Smooth muscle cell (in vitro differentiated cells): ENCODE measurements at regions not wholly inside any gene's neighbourhood (a gene's known extent, or its start where the extent isn't known, plus 50 kb on each side); places are given as distances from the start of the nearest gene placed in this dataset.

Source experiments
- DNase-seq: peaks from one replicate; lab custom pipeline; 2025; ENCODE audit not compliant: unreplicated experiment; lab: John Stamatoyannopoulos, UW
- H2AFZ ChIP-seq: fragments of 200-600 bp; sonication (generic); 2 replicates; pipeline ENCODE4 v1.6.0; 2016; ENCODE audit warnings: antibody characterized with exemption, low read depth, mild to moderate bottlenecking
- H3F3A ChIP-seq: fragments of 200-600 bp; sonication (generic); 2 replicates; pipeline ENCODE4 v1.6.0; 2017; ENCODE audit warnings: antibody characterized with exemption, low read depth
- H3K27ac ChIP-seq: fragments of 200-600 bp; sonication (generic); 2 replicates; pipeline ENCODE4 v1.5.1; 2016; ENCODE audit warnings: low read depth, mild to moderate bottlenecking
- H3K27me3 ChIP-seq: fragments of 200-600 bp; sonication (generic); 2 replicates; pipeline ENCODE4 v1.6.1; 2016; ENCODE audit warnings: low read depth, mild to moderate bottlenecking
- H3K36me3 ChIP-seq: fragments of 200-600 bp; sonication (generic); 2 replicates; pipeline ENCODE4 v1.5.1; 2016; ENCODE audit warnings: low read depth
- H3K4me1 ChIP-seq: fragments of 200-600 bp; sonication (generic); 2 replicates; pipeline ENCODE4 v1.5.1; 2016; ENCODE audit warnings: low read depth
- H3K4me2 ChIP-seq: fragments of 200-600 bp; sonication (generic); 2 replicates; pipeline ENCODE4 v1.6.0; 2016; ENCODE audit warnings: mild to moderate bottlenecking
- H3K4me3 ChIP-seq: fragments of 200-600 bp; sonication (generic); 2 replicates; pipeline ENCODE4 v1.5.1; 2016; ENCODE audit warnings: mild to moderate bottlenecking
- H3K79me2 ChIP-seq: fragments of 200-600 bp; sonication (generic); 2 replicates; pipeline ENCODE4 v1.6.0; 2016; ENCODE audit warnings: low read depth, mild to moderate bottlenecking
- H3K9ac ChIP-seq: fragments of 200-600 bp; sonication (generic); 2 replicates; pipeline ENCODE4 v1.6.0; 2016; ENCODE audit warnings: low read depth
- H3K9me3 ChIP-seq: fragments of 200-600 bp; sonication (generic); replicated peaks from 2 replicates; pipeline ENCODE4 v1.5.1; 2016; ENCODE audit warnings: low read depth
- H4K20me1 ChIP-seq: fragments of 200-600 bp; sonication (generic); 2 replicates; pipeline ENCODE4 v1.6.0; 2016; ENCODE audit warnings: low read depth
- WGBS: methylation state at CpG from one replicate; pipeline ENCODE4 v1.1.7; 2016; ENCODE audit warnings: low lambda C conversion rate; 5-methylcytosine and 5-hydroxymethylcytosine counted together
- TF ChIP-seq, protein P1 (sequence below): fragments of 200-600 bp; sonication (generic); IDR thresholded peaks from 2 replicates; pipeline ENCODE4 v1.5.1; 2017; ENCODE audit warnings: borderline replicate concordance, mild to moderate bottlenecking, antibody characterized with exemption; ENCODE audit not compliant: insufficient read depth, poor library complexity, severe bottlenecking

DNA sequence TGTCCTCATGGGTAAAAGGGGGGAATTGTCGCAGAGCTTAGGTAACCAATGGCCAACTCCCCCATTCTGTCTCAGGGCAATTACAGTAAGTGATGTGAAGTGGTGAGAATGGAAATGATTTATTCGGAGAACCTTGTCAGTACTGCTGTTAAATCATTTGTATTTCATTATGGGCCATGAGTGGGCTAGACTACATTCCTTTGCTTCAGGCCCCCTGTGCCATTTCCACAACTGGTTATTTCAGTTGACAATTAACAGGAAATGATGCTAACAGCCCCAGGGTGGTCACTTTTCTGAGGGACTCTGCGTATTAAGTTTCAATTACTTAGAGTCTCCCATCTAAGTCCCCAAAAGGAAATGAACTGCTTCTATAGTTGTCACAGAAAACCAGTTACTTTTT is 653.7 kb downstream of the CCDC171 start:
- Histone ChIP-seq H4K20me1 (no peaks in the 10 kb centered on the region), H3K4me3 (no peak overlapping the region), H2AFZ (no peak overlapping the region), H3K4me1 (no peaks in the 10 kb centered on the region), H3K36me3 (no peaks in the 10 kb centered on the region), H3K9ac (no peak overlapping the region), H3K9me3 (no peaks in the 10 kb centered on the region), H3F3A (peaks cover 8% of the 10 kb centered on the region), H3K27ac (no peak overlapping the region), H3K27me3 (no peaks in the 10 kb centered on the region), H3K4me2 (no peak overlapping the region), H3K79me2 (no peaks in the 10 kb centered on the region)
- no peak for DNase-seq
- TF ChIP-seq, protein P1, sequence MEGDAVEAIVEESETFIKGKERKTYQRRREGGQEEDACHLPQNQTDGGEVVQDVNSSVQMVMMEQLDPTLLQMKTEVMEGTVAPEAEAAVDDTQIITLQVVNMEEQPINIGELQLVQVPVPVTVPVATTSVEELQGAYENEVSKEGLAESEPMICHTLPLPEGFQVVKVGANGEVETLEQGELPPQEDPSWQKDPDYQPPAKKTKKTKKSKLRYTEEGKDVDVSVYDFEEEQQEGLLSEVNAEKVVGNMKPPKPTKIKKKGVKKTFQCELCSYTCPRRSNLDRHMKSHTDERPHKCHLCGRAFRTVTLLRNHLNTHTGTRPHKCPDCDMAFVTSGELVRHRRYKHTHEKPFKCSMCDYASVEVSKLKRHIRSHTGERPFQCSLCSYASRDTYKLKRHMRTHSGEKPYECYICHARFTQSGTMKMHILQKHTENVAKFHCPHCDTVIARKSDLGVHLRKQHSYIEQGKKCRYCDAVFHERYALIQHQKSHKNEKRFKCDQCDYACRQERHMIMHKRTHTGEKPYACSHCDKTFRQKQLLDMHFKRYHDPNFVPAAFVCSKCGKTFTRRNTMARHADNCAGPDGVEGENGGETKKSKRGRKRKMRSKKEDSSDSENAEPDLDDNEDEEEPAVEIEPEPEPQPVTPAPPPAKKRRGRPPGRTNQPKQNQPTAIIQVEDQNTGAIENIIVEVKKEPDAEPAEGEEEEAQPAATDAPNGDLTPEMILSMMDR = no peak
- 88% methylated on average over 3 of the region's 3 CpGs for WGBS

DNA sequence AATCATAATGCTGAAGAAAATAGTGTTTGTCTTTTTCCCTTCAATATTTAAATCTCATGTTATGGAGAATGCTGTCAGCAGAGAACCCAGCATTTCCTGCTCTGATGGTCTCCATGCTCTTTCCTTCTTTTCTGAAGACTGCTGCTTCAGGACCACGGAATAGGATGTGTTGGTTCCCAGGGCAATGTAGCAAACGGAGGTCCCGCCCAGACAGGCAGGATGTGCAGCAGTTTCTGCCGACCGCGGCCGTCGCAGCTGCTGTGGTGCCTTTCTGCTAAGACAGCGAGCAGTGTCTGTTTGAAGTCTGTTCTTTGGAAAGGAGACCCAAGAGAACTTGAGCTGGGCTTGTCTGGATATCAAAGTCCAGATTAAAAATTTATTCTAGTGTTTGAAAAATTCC is 654.3 kb downstream of the CCDC171 start:
- no peak overlapping the region for H3K4me3 ChIP-seq
- H3K9me3 ChIP-seq = no peaks in the 10 kb centered on the region
- H4K20me1 ChIP-seq = no peaks in the 10 kb centered on the region
- no peak overlapping the region for H3K9ac ChIP-seq
- H3F3A ChIP-seq = peaks cover 8% of the 10 kb centered on the region
- TF ChIP-seq, protein P1 = no peak
- peak overlapping the region; percentile 71 for H2AFZ ChIP-seq
- no peaks in the 10 kb centered on the region for H3K36me3 ChIP-seq
- H3K4me1 ChIP-seq = no peaks in the 10 kb centered on the region
- no peaks in the 10 kb centered on the region for H3K79me2 ChIP-seq
- peak overlapping the region; percentile 55 for H3K4me2 ChIP-seq
- H3K27ac ChIP-seq = no peak overlapping the region
- WGBS = 36% methylated on average over 9 of the region's 9 CpGs
- no peak for DNase-seq
- no peaks in the 10 kb centered on the region for H3K27me3 ChIP-seq

DNA sequence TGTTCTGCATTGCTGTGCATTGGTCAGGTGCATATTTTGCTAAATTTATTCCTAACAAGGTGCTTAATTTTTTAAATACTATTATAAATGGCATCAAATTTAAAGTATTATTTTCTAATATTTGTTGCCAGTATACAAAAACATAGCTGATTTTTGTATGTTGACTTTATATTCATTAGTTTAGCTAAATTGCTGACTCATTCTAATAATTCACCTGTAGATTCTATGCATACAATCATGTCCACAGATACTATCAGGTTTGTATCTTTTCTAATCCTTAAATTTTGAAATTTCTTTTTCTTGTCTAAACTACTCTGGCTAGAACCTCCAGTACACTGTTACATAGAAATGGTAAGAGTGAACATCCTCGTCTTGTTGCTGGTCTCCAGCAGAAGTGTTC is 657.6 kb downstream of the CCDC171 start:
- 92% methylated on average over 1 of the region's 1 CpG for WGBS
- H3K36me3 ChIP-seq = no peaks in the 10 kb centered on the region
- no peak overlapping the region for H3K27ac ChIP-seq
- H3K27me3 ChIP-seq = no peaks in the 10 kb centered on the region
- TF ChIP-seq, protein P1 = no peak
- H3K4me2 ChIP-seq = no peak overlapping the region
- H3K4me1 ChIP-seq = no peaks in the 10 kb centered on the region
- H3K9me3 ChIP-seq = no peaks in the 10 kb centered on the region
- no peak overlapping the region for H2AFZ ChIP-seq
- H3K9ac ChIP-seq = no peak overlapping the region
- no peaks in the 10 kb centered on the region for H3K79me2 ChIP-seq
- no peak for DNase-seq
- H3F3A ChIP-seq = no peaks in the 10 kb centered on the region
- H3K4me3 ChIP-seq = no peak overlapping the region
- H4K20me1 ChIP-seq = no peaks in the 10 kb centered on the region

DNA sequence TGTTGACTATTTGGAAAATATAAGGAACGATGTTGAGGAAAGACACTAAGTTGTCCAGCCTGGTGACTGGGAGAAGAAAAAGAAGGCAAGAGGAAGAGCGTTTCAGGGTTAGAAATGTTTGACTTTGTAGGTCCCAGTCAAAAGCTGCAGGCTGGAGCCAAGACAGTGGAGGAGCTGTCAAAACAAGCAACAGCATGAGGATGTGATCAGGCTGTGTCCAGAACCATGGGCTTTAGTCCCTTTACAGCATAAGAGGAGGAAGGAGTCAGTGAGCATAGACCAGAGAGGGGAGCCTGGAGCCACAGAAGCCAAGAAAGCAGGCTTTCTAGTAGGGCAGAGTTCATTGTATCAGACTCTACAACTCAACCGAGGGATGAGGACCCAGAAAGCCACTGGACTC is 658.5 kb downstream of the BNC2 start:
- no peaks in the 10 kb centered on the region for H3F3A ChIP-seq
- no peak for DNase-seq
- H3K4me1 ChIP-seq = no peaks in the 10 kb centered on the region
- H2AFZ ChIP-seq = no peak overlapping the region
- no peak overlapping the region for H3K9ac ChIP-seq
- no peak overlapping the region for H3K4me3 ChIP-seq
- no peaks in the 10 kb centered on the region for H3K79me2 ChIP-seq
- 91% methylated on average over 3 of the region's 3 CpGs for WGBS
- TF ChIP-seq, protein P1 = no peak
- H3K36me3 ChIP-seq = no peaks in the 10 kb centered on the region
- no peak overlapping the region for H3K4me2 ChIP-seq
- H3K27ac ChIP-seq = no peak overlapping the region
- no peaks in the 10 kb centered on the region for H4K20me1 ChIP-seq
- no peaks in the 10 kb centered on the region for H3K9me3 ChIP-seq
- H3K27me3 ChIP-seq = no peaks in the 10 kb centered on the region
